Keratinocyte (primary cell): ENCODE measurements at regions not wholly inside any gene's neighbourhood (a gene's known extent, or its start where the extent isn't known, plus 50 kb on each side); places are given as distances from the start of the nearest gene placed in this dataset.

ENCODE experiments used
- DNase-seq: peaks from one replicate; pipeline ENCODE4 v3.0.0-alpha.2; 2011; ENCODE audit warnings: low read depth, missing footprints, low spot score
- FAIRE-seq: peaks from 2 replicates; lab custom pipeline; 2011; peaks lifted over from hg19 to GRCh38; lab: Jason Lieb, UNC
- H2AFZ ChIP-seq: 2 replicates; pipeline ENCODE4 v1.6.0; 2012; ENCODE audit warnings: low read length, control low read depth, inconsistent platforms; ENCODE audit not compliant: control insufficient read depth
- H3K27ac ChIP-seq: 2 replicates; pipeline ENCODE4 v1.5.1; 2011; ENCODE audit warnings: low read length; ENCODE audit not compliant: control insufficient read depth, insufficient read depth
- H3K27me3 ChIP-seq: 3 replicates; pipeline ENCODE4 v1.6.0; 2011; ENCODE audit warnings: low read length; ENCODE audit not compliant: control insufficient read depth, insufficient read depth; ENCODE audit errors: extremely low read depth
- H3K36me3 ChIP-seq, 2 experiments: 2 replicates in 1 of 2; 3 replicates in 1 of 2; pipeline ENCODE4 v1.5.1; 2011; ENCODE audit warnings: low read length in 2 of 2, mild to moderate bottlenecking in 1 of 2; ENCODE audit not compliant: control insufficient read depth in 2 of 2, insufficient read depth in 2 of 2; ENCODE audit errors: extremely low read depth in 1 of 2
- H3K4me1 ChIP-seq: 3 replicates; pipeline ENCODE4 v1.5.1; 2011; ENCODE audit warnings: low read length; ENCODE audit not compliant: control insufficient read depth, insufficient read depth; ENCODE audit errors: extremely low read depth
- H3K4me2 ChIP-seq: 3 replicates; pipeline ENCODE4 v1.6.0; 2011; ENCODE audit warnings: low read depth, low read length; ENCODE audit not compliant: control insufficient read depth, insufficient read depth; ENCODE audit errors: extremely low read depth
- H3K4me3 ChIP-seq, 3 experiments: fragments of 200-600 bp in 1 of 3; sonication (generic) in 1 of 3; 2 replicates in 2 of 3; 3 replicates in 1 of 3; pipeline ENCODE4 v1.5.1; 2011 to 2016; ENCODE audit warnings: low read length in 3 of 3, mild to moderate bottlenecking in 3 of 3, control low read depth in 2 of 3, inconsistent platforms in 1 of 3, low read depth in 1 of 3, mixed read lengths in 1 of 3, mixed run types in 1 of 3, moderate library complexity in 1 of 3; ENCODE audit not compliant: control insufficient read depth in 2 of 3, insufficient read depth in 2 of 3; ENCODE audit errors: extremely low read depth in 1 of 3
- H3K79me2 ChIP-seq: 2 replicates; pipeline ENCODE4 v1.6.0; 2012; ENCODE audit warnings: low read length; ENCODE audit not compliant: control insufficient read depth, insufficient read depth
- H3K9ac ChIP-seq: 3 replicates; pipeline ENCODE4 v1.6.0; 2011; ENCODE audit warnings: low read length; ENCODE audit not compliant: control insufficient read depth, insufficient read depth; ENCODE audit errors: extremely low read depth
- H3K9me1 ChIP-seq: 3 replicates; pipeline ENCODE4 v1.6.0; 2011; ENCODE audit warnings: low read length; ENCODE audit not compliant: control insufficient read depth, insufficient read depth; ENCODE audit errors: extremely low read depth
- H3K9me3 ChIP-seq: 2 replicates; pipeline ENCODE4 v1.5.1; 2012; ENCODE audit warnings: low read depth, low read length; ENCODE audit not compliant: control insufficient read depth
- H4K20me1 ChIP-seq: 3 replicates; pipeline ENCODE4 v1.6.0; 2011; ENCODE audit warnings: low read length; ENCODE audit not compliant: control insufficient read depth, insufficient read depth; ENCODE audit errors: extremely low read depth
- EZH2 ChIP-seq: IDR thresholded peaks from one replicate; pipeline ENCODE4 v1.6.1; 2012; ENCODE audit warnings: inconsistent platforms, mild to moderate bottlenecking, low read length, moderate library complexity
- dilution Hi-C: fragments of 300-500 bp; cut with MboI; formaldehyde crosslinking; loops from one replicate; pipeline ENCODE4 v1.7.0; 2020; ENCODE audit warnings: low sequenced_read_pairs; ENCODE audit not compliant: extremely low pct_ligation_motif_present
- TF ChIP-seq, protein P1 (sequence below), 3 experiments: IDR thresholded peaks in 1 of 3; conservative IDR thresholded peaks in 1 of 3; optimal IDR thresholded peaks in 1 of 3; 2 replicates in 2 of 3; 3 replicates in 1 of 3; pipeline versions ENCODE3 to v1.5.1; 2011; ENCODE audit warnings: low read length in 3 of 3, mild to moderate bottlenecking in 3 of 3, moderate library complexity in 2 of 3, control low read depth in 1 of 3, inconsistent platforms in 1 of 3; ENCODE audit not compliant: insufficient read depth in 2 of 3; ENCODE audit errors: extremely low read depth in 1 of 3

GRCh38 chr6:86581833-86582232 lies 355.5 kb upstream of the HTR1E start:
- Histone ChIP-seq H3K9me1 (no peaks in the 10 kb centered on the region), H2AFZ (no peak overlapping the region), H3K9ac (no peak overlapping the region), H3K4me1 (no peaks in the 10 kb centered on the region), H3K4me3 (no peak overlapping the region), H4K20me1 (no peaks in the 10 kb centered on the region), H3K4me2 (no peak overlapping the region), H3K79me2 (no peaks in the 10 kb centered on the region), H3K27ac (no peak overlapping the region), H3K36me3 (no peaks in the 10 kb centered on the region), H3K9me3 (peaks cover 2% of the 10 kb centered on the region), H3K27me3 (no peaks in the 10 kb centered on the region)
- dilution Hi-C loops, result no loop called here
- no peak for TF ChIP-seq EZH2
- TF ChIP-seq, protein P1, sequence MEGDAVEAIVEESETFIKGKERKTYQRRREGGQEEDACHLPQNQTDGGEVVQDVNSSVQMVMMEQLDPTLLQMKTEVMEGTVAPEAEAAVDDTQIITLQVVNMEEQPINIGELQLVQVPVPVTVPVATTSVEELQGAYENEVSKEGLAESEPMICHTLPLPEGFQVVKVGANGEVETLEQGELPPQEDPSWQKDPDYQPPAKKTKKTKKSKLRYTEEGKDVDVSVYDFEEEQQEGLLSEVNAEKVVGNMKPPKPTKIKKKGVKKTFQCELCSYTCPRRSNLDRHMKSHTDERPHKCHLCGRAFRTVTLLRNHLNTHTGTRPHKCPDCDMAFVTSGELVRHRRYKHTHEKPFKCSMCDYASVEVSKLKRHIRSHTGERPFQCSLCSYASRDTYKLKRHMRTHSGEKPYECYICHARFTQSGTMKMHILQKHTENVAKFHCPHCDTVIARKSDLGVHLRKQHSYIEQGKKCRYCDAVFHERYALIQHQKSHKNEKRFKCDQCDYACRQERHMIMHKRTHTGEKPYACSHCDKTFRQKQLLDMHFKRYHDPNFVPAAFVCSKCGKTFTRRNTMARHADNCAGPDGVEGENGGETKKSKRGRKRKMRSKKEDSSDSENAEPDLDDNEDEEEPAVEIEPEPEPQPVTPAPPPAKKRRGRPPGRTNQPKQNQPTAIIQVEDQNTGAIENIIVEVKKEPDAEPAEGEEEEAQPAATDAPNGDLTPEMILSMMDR (optimal IDR thresholded peaks at IDR 0.05 in 1 of 3, IDR thresholded peaks at IDR 0.05 in 1 of 3, conservative IDR thresholded peaks at IDR 0.05 in 1 of 3; ENCODE audit: extremely low read depth in 1 of 3, insufficient read depth in 2 of 3, low read length in 3 of 3), result no peak
- no peak for DNase-seq
- no peak for FAIRE-seq

DNA sequence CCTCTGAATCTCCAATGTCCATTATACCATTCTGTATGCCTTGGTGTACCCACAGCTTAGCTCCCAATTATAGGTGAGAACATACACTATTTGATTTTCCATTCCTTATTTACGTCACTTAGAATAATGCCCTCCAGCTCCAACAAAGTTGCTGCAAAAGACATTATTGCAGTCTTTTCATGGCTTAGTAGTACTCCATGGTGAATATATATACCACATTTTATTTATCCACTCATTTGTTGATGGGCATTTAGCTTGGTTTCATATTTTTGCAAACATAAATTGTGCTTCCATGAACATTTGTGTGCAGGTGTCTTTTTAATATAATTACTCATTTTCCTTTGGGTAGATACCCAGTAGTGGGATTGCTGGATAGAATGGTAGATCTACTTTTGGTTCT lies 374.1 kb upstream of the HTR1E start:
- dilution Hi-C loops, result no loop called here
- Histone ChIP-seq H3K4me1 (no peaks in the 10 kb centered on the region), H3K79me2 (no peaks in the 10 kb centered on the region), H3K4me2 (no peak overlapping the region), H4K20me1 (no peaks in the 10 kb centered on the region), H3K9me3 (no peaks in the 10 kb centered on the region), H3K27ac (no peak overlapping the region), H3K4me3 (no peak overlapping the region), H2AFZ (no peak overlapping the region), H3K27me3 (no peaks in the 10 kb centered on the region), H3K9ac (no peak overlapping the region), H3K9me1 (no peaks in the 10 kb centered on the region), H3K36me3 (no peaks in the 10 kb centered on the region)
- no peak for FAIRE-seq
- TF ChIP-seq EZH2, result no peak
- TF ChIP-seq, protein P1 (optimal IDR thresholded peaks at IDR 0.05 in 1 of 3, IDR thresholded peaks at IDR 0.05 in 1 of 3, conservative IDR thresholded peaks at IDR 0.05 in 1 of 3; ENCODE audit: extremely low read depth in 1 of 3, insufficient read depth in 2 of 3, low read length in 3 of 3), result no peak
- DNase-seq, result no peak
